Lung (tissue), 11 donors: ENCODE measurements at regions not wholly inside any gene's neighbourhood (a gene's known extent, or its start where the extent isn't known, plus 50 kb on each side); places are given as distances from the start of the nearest gene placed in this dataset.
A peak's percentile ranks its signal among the peaks of the same experiment; 100 is the strongest.

Experiments used
- ATAC-seq: fragments of 200-7000 bp; cut with Tn5 transposase; one replicate; pipeline ENCODE4 v1.9.1; 2020; ENCODE audit warnings: moderate number of reproducible peaks; ENCODE audit not compliant: insufficient read depth, low FRiP score
- DNase-seq, 3 donors: peaks; one replicate each; pipeline ENCODE4 v3.0.0-alpha.2; 2013 to 2017
- H3K27ac ChIP-seq, 2 donors: one replicate each; pipeline ENCODE4 v1.5.1; 2013; ENCODE audit warnings: mild to moderate bottlenecking in 2 of 2, moderate library complexity in 2 of 2, control low read depth in 1 of 2, inconsistent platforms in 1 of 2, low read depth in 1 of 2, low read length in 1 of 2
- H3K27me3 ChIP-seq, 3 donors: one replicate each; pipeline ENCODE4 v1.5.1; 2013; ENCODE audit warnings: low read length in 2 of 3; ENCODE audit not compliant: control insufficient read depth in 3 of 3, insufficient read depth in 3 of 3
- H3K36me3 ChIP-seq, 4 donors: one replicate each; pipeline ENCODE4 v1.5.1; 2013; ENCODE audit warnings: low read length in 4 of 4, mild to moderate bottlenecking in 1 of 4, moderate library complexity in 1 of 4; ENCODE audit not compliant: control insufficient read depth in 4 of 4, insufficient read depth in 4 of 4
- H3K4me1 ChIP-seq, 5 donors: one replicate each; pipeline ENCODE4 v1.5.1; 2013; ENCODE audit warnings: low read length in 5 of 5, mild to moderate bottlenecking in 2 of 5, moderate library complexity in 1 of 5; ENCODE audit not compliant: control insufficient read depth in 5 of 5, insufficient read depth in 5 of 5
- H3K4me3 ChIP-seq: one replicate; pipeline ENCODE4 v1.5.1; 2013; ENCODE audit warnings: mild to moderate bottlenecking, control low read depth, moderate library complexity
- H3K9ac ChIP-seq, 2 donors: one replicate each; pipeline ENCODE4 v1.5.1; 2013; ENCODE audit warnings: low read length in 2 of 2, control low read depth in 1 of 2; ENCODE audit not compliant: insufficient read depth in 1 of 2
- H3K9me3 ChIP-seq, 4 donors: one replicate each; pipeline ENCODE4 v1.5.1; 2013; ENCODE audit warnings: low read length in 3 of 4, mild to moderate bottlenecking in 1 of 4, moderate library complexity in 1 of 4; ENCODE audit not compliant: control insufficient read depth in 4 of 4, insufficient read depth in 3 of 4
- CTCF ChIP-seq: IDR thresholded peaks from 2 replicates; pipeline ENCODE4 v1.5.1; 2012; ENCODE audit warnings: mild to moderate bottlenecking; ENCODE audit errors: control extremely low read depth, extremely low read depth
- WGBS, 2 donors: extraction: QIAGEN DNeasy Blood & Tissue Kit; methylation state at CpG; one replicate each; pipeline ENCODE4 v1.1.7; 2013; 5-methylcytosine and 5-hydroxymethylcytosine counted together
- donor health status: control.
- donor health status: control.
- donor health status: Bipolar disorder and iron deficiency.
- donor health status: healthy.
- donor health status: DM: yes; HTN: yes; CAD: no.

GRCh38 chr1:90854397-90854924, 137.4 kb upstream of the BARHL2 start:
- DNase-seq (no peak), ATAC-seq (no peak)
- Histone ChIP-seq H3K27ac (no peak overlapping the region), H3K9me3 (no peaks in the 10 kb centered on the region), H3K27me3 (peaks cover 0 to 38% (median 7%) of the 10 kb centered on the region in 3 donors), H3K36me3 (no peaks in the 10 kb centered on the region), H3K9ac (no peak overlapping the region), H3K4me3 (no peak overlapping the region), H3K4me1 (peaks cover 0 to 9% (median 3%) of the 10 kb centered on the region in 5 donors)
- WGBS, 2 donors = 96% methylated on average over 4 of the region's 4 CpGs
- no peak for TF ChIP-seq CTCF

- peaks cover 0 to 57% (median 12%) of the 10 kb centered on the region in 3 donors for H3K27me3 ChIP-seq
- 1 to 2% methylated on average over 21 of the region's 21 CpGs for WGBS, 2 donors
- DNase-seq (no peak), ATAC-seq (no peak)
- H3K9ac ChIP-seq = peak overlapping the region in 1 of 2 donors; percentile 14
- H3K36me3 ChIP-seq = no peaks in the 10 kb centered on the region
- H3K27ac ChIP-seq = no peak overlapping the region
- no peaks in the 10 kb centered on the region for H3K9me3 ChIP-seq
- TF ChIP-seq CTCF = no peak
- H3K4me1 ChIP-seq = peaks cover 0 to 9% (median 3%) of the 10 kb centered on the region in 5 donors
- H3K4me3 ChIP-seq = peak overlapping the region; percentile 22
Observed at GRCh38 chr1:90851711-90852050, 134.6 kb upstream of the BARHL2 start.

- Histone ChIP-seq H3K27ac (no peak overlapping the region), H3K9ac (no peak overlapping the region), H3K36me3 (no peaks in the 10 kb centered on the region), H3K4me3 (peak overlapping the region; percentile 46), H3K4me1 (peaks cover 0 to 9% (median 3%) of the 10 kb centered on the region in 5 donors), H3K9me3 (no peaks in the 10 kb centered on the region), H3K27me3 (peaks cover 0 to 57% (median 17%) of the 10 kb centered on the region in 3 donors)
- ATAC-seq (peak; percentile 99), DNase-seq (peak; percentile 77 to 87 (median 87))
- TF ChIP-seq CTCF = peak; percentile 4
- 0% methylated on average over 59 to 79 of the region's 79 CpGs for WGBS, 2 donors
Observed at GRCh38 chr1:90850898-90851710, 134.0 kb upstream of the BARHL2 start.
